Fibroblast of skin of scalp (primary cell): ENCODE measurements at regions not wholly inside any gene's neighbourhood (a gene's known extent, or its start where the extent isn't known, plus 50 kb on each side); places are given as distances from the start of the nearest gene placed in this dataset.
"Not testable (repeated sequence)": the region's sequence is repeated elsewhere in the genome, so short reads cannot be mapped to it uniquely, and the experiment has no call there.

Experiments
- DNase-seq: peaks from one replicate; pipeline ENCODE4 v3.0.0-alpha.2; 2013

DNA sequence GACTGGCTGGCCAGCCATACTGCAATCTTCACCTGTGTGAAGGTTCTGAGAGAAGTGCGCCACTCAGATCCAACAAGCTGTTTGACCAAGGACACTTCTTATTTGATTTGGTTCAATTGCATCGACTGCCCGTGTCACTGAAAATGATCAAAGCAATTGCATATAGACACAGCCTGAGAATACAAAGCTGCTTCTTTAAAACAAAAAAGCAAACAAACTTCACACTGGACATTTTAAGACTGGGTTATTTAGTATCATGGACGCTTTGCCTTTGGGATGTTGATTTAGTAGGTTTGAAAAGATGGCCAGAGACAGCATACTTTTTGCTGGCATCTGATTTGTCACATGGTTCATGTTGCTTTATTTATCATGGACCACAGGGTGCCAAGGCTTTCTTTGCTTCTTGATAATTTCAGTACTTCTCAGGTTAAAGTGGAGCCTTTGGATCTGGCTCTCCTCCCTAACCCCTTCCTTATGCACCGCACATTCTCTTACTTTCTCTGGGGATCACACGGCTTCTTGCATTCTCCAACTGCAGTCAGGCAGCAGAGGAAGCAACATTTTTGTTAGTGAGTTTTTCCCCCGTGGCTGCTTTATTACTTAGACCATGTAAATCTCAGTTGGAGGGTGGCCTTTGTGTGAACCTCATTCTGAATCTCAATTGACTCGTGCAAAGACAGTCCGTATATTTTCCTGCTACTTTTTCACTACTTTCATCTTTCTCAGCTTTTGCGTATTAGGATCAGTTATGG, 151.0 kb downstream of the CD47 start:
- peak; percentile 7 for DNase-seq

DNA sequence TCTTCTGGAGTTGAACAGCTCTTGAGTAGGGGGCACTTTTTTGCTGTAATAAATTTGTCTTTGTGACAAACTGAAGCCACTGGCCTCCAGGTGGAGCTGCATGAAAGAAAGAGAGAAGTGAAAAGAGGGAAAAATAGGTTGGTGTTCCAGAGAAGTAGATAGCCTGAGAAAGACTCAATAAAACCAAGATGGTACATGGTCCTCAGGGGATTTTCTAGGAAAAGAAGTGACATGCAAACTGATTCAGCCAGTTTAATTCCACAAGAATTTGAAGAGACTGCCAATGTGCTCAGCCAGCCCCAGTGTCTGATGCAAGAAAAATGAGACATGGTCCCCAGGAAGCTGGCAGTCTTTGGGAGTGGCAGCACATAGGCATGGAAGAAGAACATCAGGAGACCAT, 152.7 kb downstream of the CD47 start:
- peak; percentile 82 for DNase-seq

DNA sequence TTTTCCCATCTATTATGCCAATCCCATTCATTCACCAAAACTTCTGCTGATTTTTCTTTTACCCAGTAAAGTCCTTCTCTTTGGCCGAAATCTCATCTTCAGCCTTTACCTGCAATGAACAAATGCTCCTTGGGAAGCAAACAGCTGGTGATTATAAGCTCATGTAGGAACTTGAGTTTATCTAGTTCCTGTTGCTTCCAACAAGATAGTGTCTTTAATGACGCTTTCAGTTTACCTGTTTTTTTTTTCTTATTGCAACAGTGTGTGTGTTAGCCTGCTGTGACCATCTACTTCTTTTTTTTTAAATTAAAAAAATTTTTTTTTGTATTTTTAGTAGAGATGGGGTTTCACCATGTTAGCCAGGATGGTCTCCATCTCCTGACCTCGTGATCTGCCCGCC, 156.0 kb downstream of the CD47 start:
- no peak for DNase-seq

DNA sequence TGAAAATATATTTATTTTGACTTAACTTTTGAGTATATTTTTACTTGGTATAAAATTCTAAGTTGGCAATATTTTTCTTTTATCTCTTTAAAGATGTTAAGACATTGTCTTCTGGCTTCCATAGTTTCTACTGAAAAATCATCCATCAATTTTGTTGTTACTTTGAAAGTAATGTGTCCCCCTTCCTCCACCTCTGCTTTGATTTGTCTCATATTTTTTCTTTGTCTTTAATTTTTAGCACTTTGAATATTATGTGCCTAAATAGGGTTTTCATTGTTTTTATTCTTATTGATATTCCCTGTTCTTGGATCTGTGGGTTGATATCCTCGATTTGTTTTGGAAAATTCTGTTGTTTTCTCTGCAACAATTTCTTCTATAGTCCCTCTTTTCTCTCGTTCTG, 157.4 kb downstream of the CD47 start:
- DNase-seq, result no peak

DNA sequence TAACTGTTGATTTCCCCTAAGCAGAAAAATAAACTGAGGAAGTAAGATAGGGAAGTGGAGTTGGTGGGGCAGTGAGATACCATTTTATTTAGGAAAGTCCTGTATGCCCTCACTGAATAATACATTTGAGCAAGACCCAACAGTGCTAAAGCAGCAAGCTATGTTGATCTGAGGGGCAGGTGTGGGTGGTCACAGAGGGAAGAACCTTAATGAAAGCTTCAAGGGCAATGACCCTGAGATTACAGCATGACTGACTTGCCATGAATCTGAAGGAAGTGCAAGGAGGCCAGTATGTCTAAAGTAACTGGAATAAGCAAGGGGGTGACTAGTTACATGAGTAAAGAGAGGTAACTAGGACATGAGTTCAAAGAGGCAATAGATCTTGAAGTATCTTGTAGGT, 159.5 kb downstream of the CD47 start:
- no peak for DNase-seq

DNA sequence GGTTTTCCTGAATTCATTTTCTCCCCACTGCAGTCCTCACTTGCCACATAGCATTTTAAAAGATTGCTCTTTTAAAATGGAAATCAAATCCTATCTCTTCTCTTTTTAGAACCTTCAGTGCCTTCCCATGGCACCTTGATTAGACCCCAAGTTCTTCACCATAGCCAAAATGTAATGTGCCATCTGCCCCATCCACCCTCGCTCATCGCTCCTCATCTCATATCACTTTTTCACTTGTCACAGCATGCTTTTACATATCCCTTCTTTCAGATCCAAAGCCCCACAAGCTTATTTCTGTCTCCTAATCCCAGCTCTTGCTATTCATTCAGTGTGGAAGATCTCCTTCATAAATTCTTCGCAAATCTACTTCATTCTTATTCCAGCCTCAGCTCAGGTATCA, 161.7 kb downstream of the CD47 start:
- DNase-seq, result no peak

DNA sequence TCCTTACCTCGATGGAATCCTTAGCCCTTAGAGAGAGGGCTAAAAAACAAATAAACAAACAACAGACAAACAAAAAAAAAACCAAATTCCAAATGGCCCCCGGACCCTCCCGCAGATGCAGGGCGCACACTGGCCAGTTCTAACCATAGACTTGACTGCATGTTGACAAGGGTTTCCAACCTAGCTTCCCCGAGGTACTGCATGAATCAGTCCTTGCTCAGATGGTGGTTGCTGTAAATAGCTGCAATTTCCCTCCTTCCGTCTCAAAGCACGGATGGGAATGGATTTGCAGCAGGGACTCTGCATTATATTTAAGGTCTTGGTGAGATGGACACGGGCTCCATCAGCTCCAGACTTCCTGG, 162.8 kb downstream of the CD47 start:
- peak; percentile 20 for DNase-seq

DNA sequence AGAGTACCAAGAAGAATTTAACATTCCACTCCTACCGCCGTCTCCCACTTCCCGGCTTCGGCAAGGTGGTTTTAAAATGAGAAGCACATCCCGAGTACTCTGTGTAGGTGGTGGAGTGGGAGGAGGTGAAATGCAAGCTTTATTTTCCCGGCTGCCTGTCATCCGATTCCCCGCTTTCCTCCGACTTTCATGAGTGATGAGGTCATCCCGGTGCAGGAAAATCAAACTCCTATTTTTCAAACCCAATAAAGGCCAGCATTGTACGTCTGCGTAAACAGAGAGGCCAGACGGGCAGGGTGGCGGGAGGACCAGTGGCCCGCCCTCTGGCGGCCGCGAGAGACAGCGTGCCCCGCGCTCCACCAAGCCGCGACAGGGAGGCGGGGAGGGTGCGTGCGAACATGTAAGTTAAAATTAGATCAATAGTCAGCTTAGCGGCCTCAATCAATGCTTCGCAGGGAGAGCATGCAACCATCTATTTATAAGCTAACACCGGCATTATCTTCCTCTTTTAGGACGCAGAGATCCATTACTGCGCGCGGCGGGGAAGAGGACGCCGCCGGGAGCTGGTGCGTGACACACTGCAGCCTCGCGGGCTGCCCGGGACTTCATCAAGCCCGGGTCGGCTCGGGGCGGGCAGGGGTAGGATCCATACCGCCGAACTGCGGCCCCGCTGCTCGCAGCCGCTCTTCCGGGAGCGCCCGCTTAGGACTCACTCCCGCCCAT, 163.3 kb downstream of the CD47 start:
- DNase-seq, result peak; percentile 63

DNA sequence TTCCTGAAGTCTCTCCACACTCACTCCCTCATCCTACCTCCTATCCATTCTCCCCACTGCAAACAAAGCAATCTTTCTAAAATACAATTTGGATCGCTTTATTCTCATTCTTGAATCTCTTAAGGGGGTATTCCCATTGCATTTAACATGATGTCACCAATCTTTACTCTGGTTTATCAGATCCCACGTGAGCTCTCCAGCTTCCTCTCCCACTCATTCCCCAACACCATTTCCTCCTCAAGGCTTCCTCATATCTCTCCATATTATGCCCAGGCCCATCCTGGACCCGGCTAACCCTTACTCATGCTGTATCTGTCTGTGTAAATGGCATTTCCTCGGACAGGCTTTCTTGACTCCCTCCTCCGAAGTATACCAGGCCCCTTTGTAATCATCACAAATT, 165.0 kb downstream of the CD47 start:
- DNase-seq, result no peak

DNA sequence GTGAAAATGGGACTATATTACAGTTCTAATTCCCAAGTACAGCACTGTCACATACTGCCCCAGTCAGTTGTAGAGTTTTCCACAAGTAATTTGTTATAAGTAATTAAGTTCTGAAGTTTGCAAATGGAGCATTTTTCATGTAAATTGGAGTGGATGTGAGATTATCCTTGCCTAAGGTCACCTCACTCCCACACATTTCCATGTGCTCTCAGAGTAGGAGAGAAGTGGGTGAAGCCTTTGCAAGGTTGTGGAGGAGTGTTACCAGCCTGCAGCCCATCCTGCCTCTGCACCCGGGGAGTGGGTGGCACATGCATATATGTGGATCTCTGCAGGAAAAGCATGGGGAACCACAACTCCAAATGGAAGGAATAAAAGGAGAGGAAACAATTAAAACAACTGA, 169.8 kb downstream of the CD47 start:
- no peak for DNase-seq

DNA sequence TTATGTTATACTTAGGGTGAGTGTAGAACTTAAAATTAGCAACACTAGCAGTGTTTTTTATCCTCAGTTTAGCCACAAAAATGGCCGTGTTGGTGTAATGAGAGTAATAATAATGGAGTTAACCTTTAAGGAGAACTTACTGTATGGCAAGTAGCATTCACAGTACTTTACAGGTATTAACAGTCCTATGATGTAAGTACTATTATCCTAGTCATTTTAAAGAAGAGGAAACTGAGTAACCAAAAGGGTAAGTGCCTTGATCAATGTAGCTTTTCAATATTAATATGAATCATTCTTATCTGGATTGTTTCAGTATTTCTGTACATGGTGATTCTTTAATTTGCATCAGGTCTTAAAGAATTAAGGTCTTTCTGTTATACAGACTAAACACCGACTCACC, 170.3 kb downstream of the CD47 start:
- DNase-seq, result no peak

DNA sequence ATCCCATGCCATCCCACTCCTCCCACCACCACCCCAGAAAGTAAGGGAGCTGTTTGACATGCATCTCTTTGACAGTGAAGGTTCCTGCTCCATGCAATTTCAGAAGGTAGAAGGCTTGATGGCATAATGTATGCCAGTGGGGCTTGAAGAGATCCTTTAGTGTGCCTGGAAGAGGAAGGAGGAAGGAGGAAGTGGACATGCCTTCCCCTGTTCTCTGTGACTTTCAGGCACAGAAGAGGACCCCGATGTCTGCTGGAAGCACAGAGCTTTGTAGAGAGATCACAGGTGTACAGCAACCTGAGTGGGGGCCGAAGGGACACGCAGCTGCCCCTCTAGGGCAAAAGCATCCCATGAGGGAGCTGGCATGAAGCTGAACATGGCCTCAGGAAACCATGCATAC, 171.6 kb downstream of the CD47 start:
- no peak for DNase-seq

DNA sequence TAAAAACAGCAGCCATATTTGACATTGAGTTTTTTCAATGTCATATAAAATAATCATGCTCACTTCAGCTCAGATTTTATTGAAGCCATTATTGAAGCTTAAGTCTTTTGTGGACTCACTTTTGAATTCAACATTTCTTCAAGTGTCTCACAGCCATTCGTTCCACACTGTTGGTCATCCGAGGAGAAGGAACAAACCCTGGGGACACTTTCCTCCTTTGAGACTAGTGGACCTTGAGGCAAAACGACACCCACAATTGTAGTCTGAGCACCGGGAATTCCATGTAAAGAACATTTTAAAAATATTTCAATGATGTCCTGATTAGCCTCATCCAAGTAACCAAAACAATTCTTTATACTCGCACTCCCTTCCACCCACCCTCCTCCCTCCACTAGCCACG, 174.7 kb downstream of the CD47 start:
- DNase-seq, result no peak

DNA sequence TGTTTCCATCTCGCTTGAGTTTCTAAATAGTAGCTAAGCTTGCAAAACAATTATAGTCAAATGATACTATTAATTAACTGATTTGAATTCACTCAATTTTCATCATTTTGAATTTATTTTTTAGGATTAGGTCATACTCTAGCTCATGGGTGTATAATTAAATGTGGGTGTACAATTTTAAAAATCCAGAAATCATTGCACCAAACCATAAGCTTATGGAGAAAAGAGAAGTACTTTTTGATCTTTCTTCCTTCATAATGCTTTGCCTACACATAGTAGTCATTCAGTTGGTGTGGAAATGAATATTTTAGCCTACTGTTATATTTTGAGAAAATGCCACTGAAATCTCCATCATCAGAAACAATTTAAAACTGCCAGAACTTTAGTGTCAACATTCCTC, 175.1 kb downstream of the CD47 start:
- DNase-seq, result no peak

DNA sequence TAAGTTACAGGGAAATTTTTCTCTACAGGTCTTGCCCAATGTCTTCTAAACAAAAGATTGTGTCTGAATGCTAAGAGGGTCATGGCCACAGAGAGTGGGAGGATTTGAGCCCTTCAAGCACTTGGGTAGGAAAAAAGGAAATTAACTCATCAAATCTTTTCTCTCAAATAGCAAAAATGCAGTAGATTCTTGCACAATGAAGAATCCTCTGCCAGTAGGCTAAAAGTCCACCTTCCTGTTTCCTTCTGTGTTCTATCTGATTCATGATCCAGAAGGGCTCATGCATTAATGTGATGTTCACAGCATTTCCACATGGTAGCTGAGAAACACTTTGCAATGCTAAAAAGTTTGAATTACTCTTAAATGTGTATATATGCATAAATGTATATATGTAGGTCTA, 177.1 kb downstream of the CD47 start:
- DNase-seq, result no peak

DNA sequence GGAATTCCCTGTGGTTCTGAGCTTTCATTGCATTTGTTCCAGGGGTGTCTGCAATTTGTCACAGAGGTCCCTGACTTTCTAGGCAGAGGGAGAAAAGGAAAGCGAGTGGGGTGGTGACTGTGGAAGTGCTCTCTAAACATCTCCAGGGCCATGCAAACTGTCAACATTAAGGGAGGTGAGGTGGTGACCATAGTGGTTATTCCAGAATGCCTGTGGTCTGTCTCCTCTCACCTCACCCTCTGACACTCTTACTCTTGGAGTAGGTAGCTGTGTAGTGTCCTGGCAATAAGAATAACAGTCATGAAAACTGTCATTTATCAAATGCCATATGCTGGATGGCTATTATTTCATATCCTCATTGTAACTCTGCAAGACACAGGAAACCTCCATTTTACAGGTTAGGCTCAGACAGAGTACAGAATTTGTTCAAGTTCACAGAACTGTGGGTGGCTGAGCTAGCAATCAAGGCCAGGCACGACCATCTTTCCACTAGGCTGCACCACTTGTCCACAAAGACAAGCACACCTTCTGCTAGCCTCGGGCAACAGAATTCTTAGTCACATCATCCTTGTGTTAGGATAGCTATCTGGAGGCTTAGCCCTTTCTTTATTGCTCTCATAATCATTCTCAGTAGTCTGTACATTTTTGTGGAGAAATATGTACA, 179.4 kb downstream of the CD47 start:
- DNase-seq, result no peak

DNA sequence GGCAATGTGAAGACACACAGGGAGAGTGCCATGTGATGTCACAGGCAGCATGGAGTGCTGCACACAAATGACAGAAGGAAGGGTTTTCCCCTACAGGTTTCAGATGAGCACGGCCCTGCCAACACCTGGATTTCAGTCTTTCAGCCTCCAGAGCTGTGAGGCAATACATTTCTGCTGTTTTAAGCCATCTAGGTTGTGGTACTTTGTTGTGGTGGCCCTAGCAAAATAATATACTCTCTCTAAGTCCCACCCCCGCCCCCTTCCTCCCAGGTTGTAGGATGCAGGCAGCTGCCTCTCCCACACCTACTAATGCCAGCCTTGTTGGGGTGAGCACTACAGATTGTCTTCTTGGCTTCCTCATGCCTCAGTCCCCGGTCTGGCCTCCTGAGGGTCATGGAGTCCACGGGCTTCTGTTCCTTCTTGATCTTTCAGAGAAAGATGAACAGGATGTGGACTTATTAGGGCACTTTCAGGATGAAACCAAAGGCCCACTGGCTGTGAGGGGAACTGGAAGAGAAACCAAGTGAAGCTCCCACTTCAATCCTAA, 180.0 kb downstream of the CD47 start:
- no peak for DNase-seq

DNA sequence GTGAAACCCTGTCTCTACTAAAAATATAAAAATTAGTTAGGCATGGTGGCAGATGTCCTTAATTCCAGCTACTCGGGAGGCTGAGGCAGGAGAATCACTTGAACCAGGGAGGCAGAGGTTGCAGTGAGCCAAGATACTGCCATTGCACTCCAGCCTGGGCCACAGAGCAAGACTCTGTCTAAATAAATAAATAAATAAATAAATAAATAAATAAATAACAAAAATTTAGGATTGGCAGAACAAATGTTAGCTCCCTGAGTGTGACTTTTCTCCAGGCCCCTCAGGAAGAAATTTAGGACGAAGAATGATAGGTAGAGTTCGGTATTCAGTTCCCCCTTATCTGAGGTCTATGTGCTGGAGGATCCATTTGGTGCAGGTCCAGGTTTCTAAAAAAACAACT, 181.2 kb downstream of the CD47 start:
- DNase-seq, result not testable (repeated sequence)

DNA sequence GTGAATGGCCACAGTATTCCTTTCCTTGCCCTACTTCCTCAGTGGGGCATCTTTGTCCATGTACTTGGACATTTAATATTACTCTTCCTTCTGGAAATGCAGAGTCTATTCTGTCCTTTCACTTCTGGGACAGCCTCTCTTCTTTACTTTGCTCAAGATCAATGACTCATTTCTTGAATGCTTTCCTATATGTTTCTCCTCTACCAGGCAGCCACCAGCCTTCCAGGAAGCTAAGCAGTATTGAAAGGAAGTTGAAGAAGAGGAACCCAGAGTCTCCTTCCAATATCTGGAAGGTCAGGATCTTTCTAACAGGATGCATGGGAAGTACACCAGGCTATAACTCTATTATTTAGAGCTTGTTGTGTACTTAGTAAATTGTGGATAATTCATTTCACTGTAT, 182.8 kb downstream of the CD47 start:
- DNase-seq, result no peak

DNA sequence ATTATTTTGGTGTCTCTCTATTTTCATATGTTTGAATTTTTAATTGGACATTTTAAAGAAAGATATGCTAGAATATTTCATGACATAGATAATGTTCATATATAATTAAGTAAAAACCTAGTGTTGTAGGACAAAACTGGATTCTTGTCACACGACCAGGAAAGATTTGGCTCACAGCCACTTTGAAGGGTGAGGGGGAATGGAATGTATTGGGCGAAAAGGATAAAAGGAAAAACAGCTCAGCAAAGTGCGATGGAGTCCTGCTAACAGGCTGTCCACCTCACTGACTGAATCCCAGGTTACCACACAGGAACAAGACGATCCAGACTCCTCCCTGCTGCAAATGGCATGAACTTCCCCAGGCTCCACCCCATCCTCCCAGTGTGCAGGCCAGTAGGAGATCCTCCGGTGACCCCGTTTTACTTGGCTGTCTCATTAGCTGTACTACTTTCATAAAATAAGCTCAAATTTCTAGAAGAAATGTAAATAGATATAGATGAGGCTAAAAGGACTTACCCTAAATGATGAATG, 186.2 kb downstream of the CD47 start:
- peak; percentile 22 for DNase-seq

DNA sequence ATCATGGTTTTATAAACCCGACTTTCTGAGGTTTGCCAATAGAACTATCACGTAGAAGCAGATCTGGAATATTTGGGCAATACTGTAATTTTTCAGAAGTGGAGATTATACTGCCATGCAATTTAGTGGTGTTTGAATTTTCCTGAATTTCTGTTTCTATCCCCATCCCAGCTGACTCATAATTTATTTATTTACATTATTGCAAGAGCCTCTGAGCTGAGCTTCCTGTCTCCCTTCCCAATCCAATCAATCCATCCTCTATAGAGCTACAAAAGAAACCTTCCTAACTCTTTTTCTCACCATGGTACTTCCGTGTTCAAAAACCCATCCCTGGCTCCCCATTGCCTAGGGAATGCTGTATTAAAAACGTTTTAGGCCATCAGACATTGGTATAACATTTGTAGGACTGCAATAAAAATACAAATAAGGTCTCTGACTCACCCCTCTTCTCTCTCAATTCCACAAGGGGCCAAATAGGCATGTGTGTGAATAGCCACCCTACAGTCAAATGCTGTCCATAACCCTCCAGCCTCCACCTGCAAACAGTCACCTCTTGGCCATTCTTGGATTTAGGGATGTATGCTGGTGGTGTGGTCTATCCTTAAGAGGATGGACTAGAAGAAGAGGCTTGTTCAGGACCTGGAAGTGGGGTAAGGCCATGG, 190.7 kb downstream of the CD47 start:
- DNase-seq, result peak; percentile 24

DNA sequence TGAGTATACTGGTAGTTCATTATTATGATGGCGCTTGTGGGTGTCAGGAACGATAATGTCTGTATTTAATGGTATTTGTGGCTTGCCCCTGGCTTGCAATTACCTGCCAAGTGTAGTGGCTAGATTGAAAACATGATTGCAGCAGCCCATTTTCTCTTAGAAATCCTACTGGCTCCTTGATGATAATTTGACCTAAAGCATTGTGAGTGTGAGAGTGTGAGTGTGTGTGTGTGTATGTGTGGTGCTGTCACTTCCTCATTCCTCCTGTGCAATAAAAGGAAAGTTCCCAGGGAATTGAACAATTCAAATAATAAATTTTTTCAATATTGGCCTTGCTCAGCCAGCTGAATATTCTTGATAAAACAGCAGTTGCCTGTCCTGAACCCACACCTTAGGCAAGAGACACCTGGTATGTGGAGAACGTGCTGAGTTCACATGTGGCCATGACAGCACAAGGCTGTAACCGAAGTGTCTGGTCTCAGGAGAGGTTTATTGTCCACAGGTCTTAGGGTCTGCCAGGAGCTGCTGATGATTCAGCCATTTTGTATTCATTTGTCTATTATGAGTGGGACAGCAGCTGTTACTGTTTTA, 193.3 kb downstream of the CD47 start:
- peak; percentile 54 for DNase-seq
